GM12878 (cell line): ENCODE measurements at regions not wholly inside any gene's neighbourhood (a gene's known extent, or its start where the extent isn't known, plus 50 kb on each side); places are given as distances from the start of the nearest gene placed in this dataset.

ENCODE experiments used
- ATAC-seq: fragments of 200-7000 bp; cut with Tn5 transposase; 3 replicates; pipeline ENCODE4 v1.9.1; 2020; ENCODE audit warnings: mild to moderate bottlenecking, moderate library complexity
- BruUV-seq: library from RNA; stranded (reverse); fragments of 400-500 nt; replicated peaks from 2 replicates; lab custom pipeline; 2021; lab: Mats Ljungman, UMichigan
- CTCF ChIA-PET: fragments of 300-600 bp; sonication (Branson Sonifier 250); formaldehyde crosslinking; extraction: SDS; loops from one replicate; lab custom pipeline; 2021; ENCODE audit warnings: inconsistent platforms; lab: Yijun Ruan, JAX
- POLR2A ChIA-PET: fragments of 350-600 bp; formaldehyde crosslinking; extraction: SDS; loops from one replicate; lab custom pipeline; 2021; ENCODE audit warnings: inconsistent platforms; lab: Charles Lee
- RAD21 ChIA-PET: fragments of 300-600 bp; sonication (Branson Sonifier 250); formaldehyde crosslinking; loops from one replicate; lab custom pipeline; 2023; ENCODE audit warnings: antibody characterized with exemption; ENCODE audit not compliant: unreplicated experiment; lab: Charles Lee
- SMC1A ChIA-PET: fragments of 300-600 bp; sonication (Branson Sonifier 250); formaldehyde crosslinking; loops from one replicate; lab custom pipeline; 2023; ENCODE audit not compliant: unreplicated experiment, uncharacterized antibody; lab: Charles Lee
- DNase-seq: peaks from one replicate; pipeline ENCODE4 v3.0.0-alpha.2; 2011; ENCODE audit warnings: low read depth, low spot score
- FAIRE-seq: peaks from 3 replicates; lab custom pipeline; 2011; peaks lifted over from hg19 to GRCh38; lab: Jason Lieb, UNC
- H2AFZ ChIP-seq: 2 replicates; pipeline ENCODE4 v1.6.0; 2011; ENCODE audit warnings: low read depth, low read length, control low read depth; ENCODE audit not compliant: control insufficient read depth
- H3K27ac ChIP-seq: 2 replicates; pipeline ENCODE4 v1.5.1; 2011; ENCODE audit warnings: control low read depth; ENCODE audit not compliant: control insufficient read depth, insufficient read depth
- H3K27me3 ChIP-seq, 2 experiments: replicated peaks in 1 of 2; 2 replicates each; pipeline versions ENCODE4 v1.6.0 to v1.6.1; 2011; ENCODE audit warnings: low read length in 1 of 2; ENCODE audit not compliant: control insufficient read depth in 2 of 2, insufficient read depth in 2 of 2
- H3K36me3 ChIP-seq, 2 experiments: 2 replicates each; pipeline ENCODE4 v1.5.1; 2011; ENCODE audit warnings: low read length in 1 of 2; ENCODE audit not compliant: control insufficient read depth in 2 of 2, insufficient read depth in 2 of 2
- H3K4me1 ChIP-seq: 2 replicates; pipeline ENCODE4 v1.6.1; 2011; ENCODE audit warnings: mild to moderate bottlenecking, low read length, moderate library complexity, mixed read lengths; ENCODE audit not compliant: control insufficient read depth, insufficient read depth
- H3K4me2 ChIP-seq: 2 replicates; pipeline ENCODE4 v1.6.0; 2011; ENCODE audit warnings: control low read depth; ENCODE audit not compliant: control insufficient read depth, insufficient read depth
- H3K4me3 ChIP-seq: fragments of 200-600 bp; sonication (generic); 2 replicates; pipeline ENCODE4 v1.5.1; 2016
- H3K79me2 ChIP-seq: 2 replicates; pipeline ENCODE4 v1.6.0; 2011; ENCODE audit warnings: low read length; ENCODE audit not compliant: control insufficient read depth, insufficient read depth
- H3K9ac ChIP-seq: 2 replicates; pipeline ENCODE4 v1.8.0; 2011; ENCODE audit warnings: low read length, control low read depth, mixed read lengths; ENCODE audit not compliant: control insufficient read depth, insufficient read depth
- H3K9me3 ChIP-seq: replicated peaks from 3 replicates; pipeline ENCODE4 v1.5.1; 2011; ENCODE audit warnings: mild to moderate bottlenecking, low read length; ENCODE audit not compliant: control insufficient read depth, insufficient read depth
- H4K20me1 ChIP-seq: 2 replicates; pipeline ENCODE4 v1.6.0; 2011; ENCODE audit not compliant: control insufficient read depth, insufficient read depth
- ATF3 ChIP-seq: IDR thresholded peaks from 2 replicates; pipeline ENCODE4 v1.6.1; 2011; ENCODE audit warnings: low read depth, mild to moderate bottlenecking, low read length, moderate library complexity, borderline replicate concordance; ENCODE audit errors: extremely low read depth
- CHD1 ChIP-seq: IDR thresholded peaks from 2 replicates; pipeline ENCODE4 v1.6.1; 2012; ENCODE audit warnings: low read depth, low read length, improper control_type of control experiment
- FOS ChIP-seq: IDR thresholded peaks from 3 replicates; pipeline ENCODE4 v1.6.1; 2011; ENCODE audit warnings: borderline replicate concordance; ENCODE audit not compliant: insufficient read length; ENCODE audit errors: extremely low read depth
- HDGF ChIP-seq: fragments of 450-650 bp; IDR thresholded peaks from 2 replicates; pipeline ENCODE4 v1.6.1; 2016; ENCODE audit warnings: antibody characterized with exemption
- KDM1A ChIP-seq: fragments of 200-600 bp; sonication (generic); IDR thresholded peaks from 2 replicates; pipeline ENCODE4 v1.6.1; 2016; ENCODE audit warnings: borderline replicate concordance
- MLLT1 ChIP-seq: fragments of 450-650 bp; IDR thresholded peaks from 2 replicates; pipeline ENCODE4 v1.6.1; 2016; ENCODE audit warnings: mild to moderate bottlenecking
- NR2C1 ChIP-seq: fragments of 450-650 bp; IDR thresholded peaks from 2 replicates; pipeline ENCODE4 v1.6.1; 2017; ENCODE audit warnings: antibody characterized with exemption, mild to moderate bottlenecking, moderate library complexity
- NR2C2 ChIP-seq: IDR thresholded peaks from 2 replicates; pipeline ENCODE4 v1.6.1; 2011; ENCODE audit warnings: borderline replicate concordance, low read depth; ENCODE audit not compliant: control insufficient read depth, insufficient read length
- POLR2A ChIP-seq: IDR thresholded peaks from 2 replicates; pipeline ENCODE4 v1.6.1; 2011; ENCODE audit warnings: low read depth, mild to moderate bottlenecking, low read length
- POLR2AphosphoS5 ChIP-seq: IDR thresholded peaks from 2 replicates; pipeline ENCODE4 v1.6.1; 2011; ENCODE audit warnings: mild to moderate bottlenecking, low read length, inconsistent platforms
- RB1 ChIP-seq: fragments of 450-650 bp; formaldehyde crosslinking; IDR thresholded peaks from 2 replicates; pipeline ENCODE4 v1.6.1; 2017; ENCODE audit warnings: mild to moderate bottlenecking, borderline replicate concordance
- RBBP5 ChIP-seq: fragments of 200-600 bp; sonication (generic); conservative IDR thresholded peaks from 2 replicates; pipeline ENCODE4 v1.6.1; 2016
- TCF7 ChIP-seq: IDR thresholded peaks from 2 replicates; pipeline ENCODE4 v1.6.1; 2014; ENCODE audit warnings: antibody characterized with exemption, borderline replicate concordance
- YBX1 ChIP-seq: fragments of 450-650 bp; IDR thresholded peaks from 2 replicates; pipeline ENCODE4 v1.6.1; 2016; ENCODE audit warnings: antibody characterized with exemption
- WGBS: methylation state at CpG from one replicate; pipeline ENCODE4 v1.1.6; 2016; ENCODE audit warnings: low lambda C conversion rate; ENCODE audit not compliant: insufficient replicate concordance, insufficient coverage; ENCODE audit errors: missing lambda C conversion rate; 5-methylcytosine and 5-hydroxymethylcytosine counted together
- in situ Hi-C: fragments of 300-500 bp; cut with MboI; formaldehyde crosslinking; loops from 9 replicates; pipeline ENCODE4 v1.14.3; 2018; ENCODE audit warnings: mixed read lengths
- intact Hi-C: fragments of 100-400 bp; cut with micrococcal nuclease; formaldehyde crosslinking; loops from one replicate; pipeline ENCODE4 v1.14.2; 2022; ENCODE audit not compliant: unreplicated experiment
- TF ChIP-seq, protein P1 (sequence below): fragments of 450-650 bp; conservative IDR thresholded peaks from 2 replicates; pipeline ENCODE4 v1.6.1; 2017; ENCODE audit warnings: mild to moderate bottlenecking, moderate library complexity

GRCh38 chr3:184648636-184649035 lies 63.2 kb downstream of the MAGEF1 start:
- RAD21 ChIA-PET = no interaction called here
- H3K27me3 ChIP-seq = peaks cover 2% of the 10 kb centered on the region in 2 experiments; a peak in 3 of 4 replicates

More at GRCh38 chr3:184648636-184649035, 63.2 kb downstream of the MAGEF1 start:
- no peaks in the 10 kb centered on the region for H3K9me3 ChIP-seq
- FAIRE-seq (no peak), ATAC-seq (no peak), DNase-seq (no peak)
- intact Hi-C loops (no loop called here), in situ Hi-C loops (no loop called here)
- no peak overlapping the region for H3K4me2 ChIP-seq
- no peak overlapping the region for H2AFZ ChIP-seq
- no peaks in the 10 kb centered on the region for H3K79me2 ChIP-seq
- H3K27ac ChIP-seq = no peak overlapping the region
- SMC1A ChIA-PET = interaction anchor here (0.8 kb wide), 1 partner anchor 29 kb away, joined by 3 read pairs; no protein-coding TSS in a partner anchor
- POLR2A ChIA-PET = no interaction called here
- no peaks in the 10 kb centered on the region for H3K4me1 ChIP-seq
- H3K4me3 ChIP-seq = no peak overlapping the region
- no TSS peak for BruUV-seq
- H3K36me3 ChIP-seq = no peaks in the 10 kb centered on the region
- CTCF ChIA-PET = no interaction called here
- no peak for TF ChIP-seq NR2C1
- no peak for TF ChIP-seq RB1
- no peak for TF ChIP-seq ATF3
- no peak for TF ChIP-seq RBBP5
- TF ChIP-seq FOS = no peak
- TF ChIP-seq POLR2AphosphoS5 = no peak
- no peak for TF ChIP-seq NR2C2
- TF ChIP-seq YBX1 = no peak
- no peak for TF ChIP-seq POLR2A
- TF ChIP-seq KDM1A = no peak
- TF ChIP-seq TCF7 = no peak
- TF ChIP-seq MLLT1 = no peak
- TF ChIP-seq, protein P1, sequence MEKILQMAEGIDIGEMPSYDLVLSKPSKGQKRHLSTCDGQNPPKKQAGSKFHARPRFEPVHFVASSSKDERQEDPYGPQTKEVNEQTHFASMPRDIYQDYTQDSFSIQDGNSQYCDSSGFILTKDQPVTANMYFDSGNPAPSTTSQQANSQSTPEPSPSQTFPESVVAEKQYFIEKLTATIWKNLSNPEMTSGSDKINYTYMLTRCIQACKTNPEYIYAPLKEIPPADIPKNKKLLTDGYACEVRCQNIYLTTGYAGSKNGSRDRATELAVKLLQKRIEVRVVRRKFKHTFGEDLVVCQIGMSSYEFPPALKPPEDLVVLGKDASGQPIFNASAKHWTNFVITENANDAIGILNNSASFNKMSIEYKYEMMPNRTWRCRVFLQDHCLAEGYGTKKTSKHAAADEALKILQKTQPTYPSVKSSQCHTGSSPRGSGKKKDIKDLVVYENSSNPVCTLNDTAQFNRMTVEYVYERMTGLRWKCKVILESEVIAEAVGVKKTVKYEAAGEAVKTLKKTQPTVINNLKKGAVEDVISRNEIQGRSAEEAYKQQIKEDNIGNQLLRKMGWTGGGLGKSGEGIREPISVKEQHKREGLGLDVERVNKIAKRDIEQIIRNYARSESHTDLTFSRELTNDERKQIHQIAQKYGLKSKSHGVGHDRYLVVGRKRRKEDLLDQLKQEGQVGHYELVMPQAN = no peak
- TF ChIP-seq CHD1 = no peak
- no peak for TF ChIP-seq HDGF
- no peak overlapping the region for H3K9ac ChIP-seq
- WGBS = 52% methylated on average over 9 of the region's 10 CpGs
- H4K20me1 ChIP-seq = no peaks in the 10 kb centered on the region
